ENCODE measurements at regions not wholly inside any gene's neighbourhood (a gene's known extent, or its start where the extent isn't known, plus 50 kb on each side); places are given as distances from the start of the nearest gene placed in this dataset.

- no peaks in the 10 kb centered on the region for H3K4me1 ChIP-seq (ENCODE audit: control insufficient read depth, insufficient read depth, low read length)
- H3K36me3 ChIP-seq (ENCODE audit: control insufficient read depth, insufficient read depth, low read length) = no peaks in the 10 kb centered on the region
- no peak overlapping the region for H3K4me3 ChIP-seq (ENCODE audit: low read length)
- H3K27me3 ChIP-seq (ENCODE audit: control insufficient read depth, insufficient read depth, low read length) = no peaks in the 10 kb centered on the region
- WGBS (ENCODE audit: insufficient coverage, low lambda C conversion rate) = no CpG with 5 or more reads among the region's 4 CpGs
- peak in 1 of 2 donors; percentile 29 for DNase-seq
- no peak overlapping the region for H3K27ac ChIP-seq (ENCODE audit: low read length)
- H3K9me3 ChIP-seq (ENCODE audit: control insufficient read depth, low read depth, low read length) = no peaks in the 10 kb centered on the region
Observed at GRCh38 chr4:82223715-82224114, 150.1 kb downstream of the HNRNPD start.

- no peak for DNase-seq
- no peaks in the 10 kb centered on the region for H3K4me1 ChIP-seq (ENCODE audit: control insufficient read depth, insufficient read depth, low read length)
- no peaks in the 10 kb centered on the region for H3K9me3 ChIP-seq (ENCODE audit: control insufficient read depth, low read depth, low read length)
- no peak overlapping the region for H3K4me3 ChIP-seq (ENCODE audit: low read length)
- H3K27ac ChIP-seq (ENCODE audit: low read length) = no peak overlapping the region
- no peaks in the 10 kb centered on the region for H3K36me3 ChIP-seq (ENCODE audit: control insufficient read depth, insufficient read depth, low read length)
- H3K27me3 ChIP-seq (ENCODE audit: control insufficient read depth, insufficient read depth, low read length) = no peaks in the 10 kb centered on the region
- WGBS (ENCODE audit: insufficient coverage, low lambda C conversion rate) = no CpG with 5 or more reads among the region's 6 CpGs
Observed at GRCh38 chr4:82219346-82219745, 154.4 kb downstream of the HNRNPD start.

- Histone ChIP-seq H3K36me3 (ENCODE audit: control insufficient read depth, insufficient read depth, low read length) (no peaks in the 10 kb centered on the region), H3K27me3 (ENCODE audit: control insufficient read depth, insufficient read depth, low read length) (no peaks in the 10 kb centered on the region), H3K4me3 (ENCODE audit: low read length) (no peak overlapping the region), H3K27ac (ENCODE audit: low read length) (no peak overlapping the region), H3K4me1 (ENCODE audit: control insufficient read depth, insufficient read depth, low read length) (no peaks in the 10 kb centered on the region), H3K9me3 (ENCODE audit: control insufficient read depth, low read depth, low read length) (no peaks in the 10 kb centered on the region)
- no peak for DNase-seq
- WGBS (ENCODE audit: insufficient coverage, low lambda C conversion rate) = 94% methylated on average over 2 of the region's 3 CpGs
Observed at GRCh38 chr4:82217986-82218715, 155.6 kb downstream of the HNRNPD start.

- Histone ChIP-seq H3K27me3 (ENCODE audit: control insufficient read depth, insufficient read depth, low read length) (no peaks in the 10 kb centered on the region), H3K4me3 (ENCODE audit: low read length) (no peak overlapping the region), H3K36me3 (ENCODE audit: control insufficient read depth, insufficient read depth, low read length) (no peaks in the 10 kb centered on the region), H3K27ac (ENCODE audit: low read length) (no peak overlapping the region), H3K9me3 (ENCODE audit: control insufficient read depth, low read depth, low read length) (no peaks in the 10 kb centered on the region), H3K4me1 (ENCODE audit: control insufficient read depth, insufficient read depth, low read length) (no peaks in the 10 kb centered on the region)
- WGBS (ENCODE audit: insufficient coverage, low lambda C conversion rate) = no CpG with 5 or more reads among the region's 2 CpGs
- DNase-seq = no peak
Observed at GRCh38 chr4:82216219-82216618, 157.6 kb downstream of the HNRNPD start.

- H3K27me3 ChIP-seq (ENCODE audit: control insufficient read depth, insufficient read depth, low read length) = no peaks in the 10 kb centered on the region
- no peak overlapping the region for H3K27ac ChIP-seq (ENCODE audit: low read length)
- no peak overlapping the region for H3K4me3 ChIP-seq (ENCODE audit: low read length)
- no peaks in the 10 kb centered on the region for H3K4me1 ChIP-seq (ENCODE audit: control insufficient read depth, insufficient read depth, low read length)
- no peaks in the 10 kb centered on the region for H3K36me3 ChIP-seq (ENCODE audit: control insufficient read depth, insufficient read depth, low read length)
- no peaks in the 10 kb centered on the region for H3K9me3 ChIP-seq (ENCODE audit: control insufficient read depth, low read depth, low read length)
- DNase-seq = no peak
Observed at GRCh38 chr4:82215800-82216199, 158.0 kb downstream of the HNRNPD start.

- Histone ChIP-seq H3K4me3 (ENCODE audit: low read length) (no peak overlapping the region), H3K27ac (ENCODE audit: low read length) (no peak overlapping the region), H3K27me3 (ENCODE audit: control insufficient read depth, insufficient read depth, low read length) (no peaks in the 10 kb centered on the region), H3K9me3 (ENCODE audit: control insufficient read depth, low read depth, low read length) (no peaks in the 10 kb centered on the region), H3K4me1 (ENCODE audit: control insufficient read depth, insufficient read depth, low read length) (no peaks in the 10 kb centered on the region), H3K36me3 (ENCODE audit: control insufficient read depth, insufficient read depth, low read length) (no peaks in the 10 kb centered on the region)
- WGBS (ENCODE audit: insufficient coverage, low lambda C conversion rate) = no CpG with 5 or more reads among the region's 1 CpG
- no peak for DNase-seq
Observed at GRCh38 chr4:82215039-82215438, 158.8 kb downstream of the HNRNPD start.

- 80% methylated on average over 2 of the region's 5 CpGs for WGBS (ENCODE audit: insufficient coverage, low lambda C conversion rate)
Observed at GRCh38 chr4:82213485-82214417, 160.0 kb downstream of the HNRNPD start.

GRCh38 chr4:82201805-82202641 lies 171.8 kb downstream of the HNRNPD start:
- H3K27me3 ChIP-seq (ENCODE audit: control insufficient read depth, insufficient read depth, low read length) = no peaks in the 10 kb centered on the region
- peak in 1 of 2 donors; percentile 13 for DNase-seq
- no peaks in the 10 kb centered on the region for H3K36me3 ChIP-seq (ENCODE audit: control insufficient read depth, insufficient read depth, low read length)
- no CpG with 5 or more reads among the region's 3 CpGs for WGBS (ENCODE audit: insufficient coverage, low lambda C conversion rate)
- H3K9me3 ChIP-seq (ENCODE audit: control insufficient read depth, low read depth, low read length) = peaks cover 4% of the 10 kb centered on the region
- H3K4me3 ChIP-seq (ENCODE audit: low read length) = no peak overlapping the region
- no peaks in the 10 kb centered on the region for H3K4me1 ChIP-seq (ENCODE audit: control insufficient read depth, insufficient read depth, low read length)
- no peak overlapping the region for H3K27ac ChIP-seq (ENCODE audit: low read length)

More at GRCh38 chr4:82213485-82214417, 160.0 kb downstream of the HNRNPD start:
- Histone ChIP-seq H3K27me3 (ENCODE audit: control insufficient read depth, insufficient read depth, low read length) (no peaks in the 10 kb centered on the region), H3K36me3 (ENCODE audit: control insufficient read depth, insufficient read depth, low read length) (no peaks in the 10 kb centered on the region), H3K4me3 (ENCODE audit: low read length) (no peak overlapping the region), H3K27ac (ENCODE audit: low read length) (no peak overlapping the region), H3K4me1 (ENCODE audit: control insufficient read depth, insufficient read depth, low read length) (no peaks in the 10 kb centered on the region), H3K9me3 (ENCODE audit: control insufficient read depth, low read depth, low read length) (no peaks in the 10 kb centered on the region)
- DNase-seq = no peak

GRCh38 chr4:82201303-82201702 lies 172.5 kb downstream of the HNRNPD start:
- H3K4me1 ChIP-seq (ENCODE audit: control insufficient read depth, insufficient read depth, low read length) = no peaks in the 10 kb centered on the region
- DNase-seq = no peak
- 100% methylated on average over 1 of the region's 1 CpG for WGBS (ENCODE audit: insufficient coverage, low lambda C conversion rate)
- no peaks in the 10 kb centered on the region for H3K27me3 ChIP-seq (ENCODE audit: control insufficient read depth, insufficient read depth, low read length)
- no peaks in the 10 kb centered on the region for H3K36me3 ChIP-seq (ENCODE audit: control insufficient read depth, insufficient read depth, low read length)
- H3K27ac ChIP-seq (ENCODE audit: low read length) = no peak overlapping the region
- H3K4me3 ChIP-seq (ENCODE audit: low read length) = no peak overlapping the region
- H3K9me3 ChIP-seq (ENCODE audit: control insufficient read depth, low read depth, low read length) = peaks cover 4% of the 10 kb centered on the region

GRCh38 chr4:82200046-82200445 lies 173.7 kb downstream of the HNRNPD start:
- no peaks in the 10 kb centered on the region for H3K36me3 ChIP-seq (ENCODE audit: control insufficient read depth, insufficient read depth, low read length)
- H3K4me3 ChIP-seq (ENCODE audit: low read length) = no peak overlapping the region
- no peak for DNase-seq
- H3K4me1 ChIP-seq (ENCODE audit: control insufficient read depth, insufficient read depth, low read length) = no peaks in the 10 kb centered on the region
- no peak overlapping the region for H3K27ac ChIP-seq (ENCODE audit: low read length)
- peaks cover 4% of the 10 kb centered on the region for H3K9me3 ChIP-seq (ENCODE audit: control insufficient read depth, low read depth, low read length)
- WGBS (ENCODE audit: insufficient coverage, low lambda C conversion rate) = 90% methylated on average over 1 of the region's 1 CpG
- no peaks in the 10 kb centered on the region for H3K27me3 ChIP-seq (ENCODE audit: control insufficient read depth, insufficient read depth, low read length)
